ENCODE measurements at regions not wholly inside any gene's neighbourhood (a gene's known extent, or its start where the extent isn't known, plus 50 kb on each side); places are given as distances from the start of the nearest gene placed in this dataset.

GRCh38 chr13:87893186-87893585 is 222.0 kb downstream of the SLITRK5 start:
- Mint-ChIP-seq H3K4me3 (no peak overlapping the region), H3K27me3 (no peaks in the 10 kb centered on the region), H3K36me3 (no peaks in the 10 kb centered on the region), H3K27ac (no peak overlapping the region), H3K4me1 (no peaks in the 10 kb centered on the region), H3K9me3 (ENCODE audit: low read depth) (no peaks in the 10 kb centered on the region)
- CTCF ChIA-PET: no interaction called here
- ATAC-seq (no peak), DNase-seq (no peak)

GRCh38 chr13:87894059-87894458 is 222.9 kb downstream of the SLITRK5 start:
- ATAC-seq (no peak), DNase-seq (no peak)
- Mint-ChIP-seq H3K9me3 (ENCODE audit: low read depth) (no peaks in the 10 kb centered on the region), H3K4me1 (no peaks in the 10 kb centered on the region), H3K27ac (no peak overlapping the region), H3K27me3 (no peaks in the 10 kb centered on the region), H3K4me3 (no peak overlapping the region), H3K36me3 (no peaks in the 10 kb centered on the region)
- CTCF ChIA-PET: no interaction called here

GRCh38 chr13:87903553-87903952 is 232.4 kb downstream of the SLITRK5 start:
- Mint-ChIP-seq H3K27ac (no peak overlapping the region), H3K36me3 (no peaks in the 10 kb centered on the region), H3K9me3 (ENCODE audit: low read depth) (peaks cover 4% of the 10 kb centered on the region), H3K27me3 (no peaks in the 10 kb centered on the region), H3K4me3 (no peak overlapping the region), H3K4me1 (no peaks in the 10 kb centered on the region)
- ATAC-seq: no peak
- CTCF ChIA-PET: no interaction called here
- no peak for DNase-seq

GRCh38 chr13:87906411-87906810 is 235.2 kb downstream of the SLITRK5 start:
- H3K4me3 Mint-ChIP-seq: no peak overlapping the region
- H3K27me3 Mint-ChIP-seq: no peaks in the 10 kb centered on the region
- no peak for ATAC-seq
- CTCF ChIA-PET: no interaction called here
- no peak overlapping the region for H3K27ac Mint-ChIP-seq
- no peaks in the 10 kb centered on the region for H3K4me1 Mint-ChIP-seq
- no peaks in the 10 kb centered on the region for H3K36me3 Mint-ChIP-seq
- H3K9me3 Mint-ChIP-seq (ENCODE audit: low read depth): peaks cover 7% of the 10 kb centered on the region
- DNase-seq: no peak

GRCh38 chr13:87907202-87907601 is 236.0 kb downstream of the SLITRK5 start:
- Mint-ChIP-seq H3K4me1 (no peaks in the 10 kb centered on the region), H3K9me3 (ENCODE audit: low read depth) (peaks cover 7% of the 10 kb centered on the region)

GRCh38 chr13:87919956-87920355 is 248.8 kb downstream of the SLITRK5 start:
- H3K36me3 Mint-ChIP-seq: no peaks in the 10 kb centered on the region
- no peaks in the 10 kb centered on the region for H3K4me1 Mint-ChIP-seq
- no peak overlapping the region for H3K27ac Mint-ChIP-seq
- no peak overlapping the region for H3K4me3 Mint-ChIP-seq
- CTCF ChIA-PET: no interaction called here
- H3K9me3 Mint-ChIP-seq (ENCODE audit: low read depth): peaks cover 15% of the 10 kb centered on the region
- H3K27me3 Mint-ChIP-seq: no peaks in the 10 kb centered on the region
- ATAC-seq (no peak), DNase-seq (no peak)

More at GRCh38 chr13:87907202-87907601, 236.0 kb downstream of the SLITRK5 start:
- Mint-ChIP-seq H3K36me3 (no peaks in the 10 kb centered on the region), H3K27ac (no peak overlapping the region), H3K4me3 (no peak overlapping the region), H3K27me3 (no peaks in the 10 kb centered on the region)
- no peak for ATAC-seq
- CTCF ChIA-PET: no interaction called here
- DNase-seq: no peak

- ATAC-seq (no peak), DNase-seq (no peak)
- no peak overlapping the region for H3K4me3 Mint-ChIP-seq
- CTCF ChIA-PET: no interaction called here
- H3K4me1 Mint-ChIP-seq: no peaks in the 10 kb centered on the region
- H3K27ac Mint-ChIP-seq: no peak overlapping the region
- peaks cover 13% of the 10 kb centered on the region for H3K9me3 Mint-ChIP-seq (ENCODE audit: low read depth)
- no peaks in the 10 kb centered on the region for H3K27me3 Mint-ChIP-seq
- H3K36me3 Mint-ChIP-seq: no peaks in the 10 kb centered on the region
Measured at GRCh38 chr13:87923753-87924152, 252.6 kb downstream of the SLITRK5 start.

GRCh38 chr13:87925006-87925405 is 253.8 kb downstream of the SLITRK5 start:
- no peak for ATAC-seq
- Mint-ChIP-seq H3K27ac (no peak overlapping the region), H3K4me3 (no peak overlapping the region), H3K27me3 (no peaks in the 10 kb centered on the region), H3K9me3 (ENCODE audit: low read depth) (peaks cover 10% of the 10 kb centered on the region), H3K4me1 (no peaks in the 10 kb centered on the region), H3K36me3 (no peaks in the 10 kb centered on the region)
- CTCF ChIA-PET: no interaction called here
- DNase-seq: no peak

- no peaks in the 10 kb centered on the region for H3K36me3 Mint-ChIP-seq
- no peak overlapping the region for H3K27ac Mint-ChIP-seq
- DNase-seq: no peak
- no peaks in the 10 kb centered on the region for H3K9me3 Mint-ChIP-seq (ENCODE audit: low read depth)
- no peak for ATAC-seq
- CTCF ChIA-PET: no interaction called here
- H3K4me3 Mint-ChIP-seq: no peak overlapping the region
- H3K4me1 Mint-ChIP-seq: no peaks in the 10 kb centered on the region
- H3K27me3 Mint-ChIP-seq: no peaks in the 10 kb centered on the region
Measured at GRCh38 chr13:87940776-87941175, 269.6 kb downstream of the SLITRK5 start.

- H3K27ac Mint-ChIP-seq: no peak overlapping the region
- no peaks in the 10 kb centered on the region for H3K4me1 Mint-ChIP-seq
- CTCF ChIA-PET: no interaction called here
- H3K9me3 Mint-ChIP-seq (ENCODE audit: low read depth): no peaks in the 10 kb centered on the region
- DNase-seq (no peak), ATAC-seq (no peak)
- H3K36me3 Mint-ChIP-seq: no peaks in the 10 kb centered on the region
- H3K27me3 Mint-ChIP-seq: no peaks in the 10 kb centered on the region
- H3K4me3 Mint-ChIP-seq: no peak overlapping the region
Measured at GRCh38 chr13:87941226-87941625, 270.1 kb downstream of the SLITRK5 start.

- ATAC-seq (no peak), DNase-seq (no peak)
- H3K36me3 Mint-ChIP-seq: no peaks in the 10 kb centered on the region
- no peaks in the 10 kb centered on the region for H3K4me1 Mint-ChIP-seq
- H3K4me3 Mint-ChIP-seq: no peak overlapping the region
- H3K27me3 Mint-ChIP-seq: no peaks in the 10 kb centered on the region
- H3K27ac Mint-ChIP-seq: no peak overlapping the region
- H3K9me3 Mint-ChIP-seq (ENCODE audit: low read depth): no peaks in the 10 kb centered on the region
- CTCF ChIA-PET: no interaction called here
Measured at GRCh38 chr13:87942205-87942604, 271.0 kb downstream of the SLITRK5 start.

GRCh38 chr13:87944038-87944437 is 272.9 kb downstream of the SLITRK5 start:
- Mint-ChIP-seq H3K4me1 (no peaks in the 10 kb centered on the region), H3K9me3 (ENCODE audit: low read depth) (no peaks in the 10 kb centered on the region), H3K4me3 (no peak overlapping the region), H3K27ac (no peak overlapping the region), H3K27me3 (no peaks in the 10 kb centered on the region), H3K36me3 (no peaks in the 10 kb centered on the region)
- ATAC-seq: no peak
- DNase-seq: no peak
- CTCF ChIA-PET: no interaction called here

- ATAC-seq (no peak), DNase-seq (no peak)
- Mint-ChIP-seq H3K36me3 (no peaks in the 10 kb centered on the region), H3K4me1 (no peaks in the 10 kb centered on the region), H3K9me3 (ENCODE audit: low read depth) (peaks cover 2% of the 10 kb centered on the region), H3K4me3 (no peak overlapping the region), H3K27me3 (no peaks in the 10 kb centered on the region), H3K27ac (no peak overlapping the region)
- CTCF ChIA-PET: no interaction called here
Measured at GRCh38 chr13:87952377-87952776, 281.2 kb downstream of the SLITRK5 start.

- DNase-seq (no peak), ATAC-seq (no peak)
- Mint-ChIP-seq H3K9me3 (ENCODE audit: low read depth) (peaks cover 2% of the 10 kb centered on the region), H3K4me3 (no peak overlapping the region), H3K36me3 (no peaks in the 10 kb centered on the region), H3K4me1 (no peaks in the 10 kb centered on the region), H3K27me3 (no peaks in the 10 kb centered on the region), H3K27ac (no peak overlapping the region)
- CTCF ChIA-PET: no interaction called here
Measured at GRCh38 chr13:87953381-87953780, 282.2 kb downstream of the SLITRK5 start.

- CTCF ChIA-PET: no interaction called here
- Mint-ChIP-seq H3K4me3 (no peak overlapping the region), H3K27me3 (no peaks in the 10 kb centered on the region), H3K4me1 (no peaks in the 10 kb centered on the region), H3K9me3 (ENCODE audit: low read depth) (peaks cover 2% of the 10 kb centered on the region), H3K36me3 (no peaks in the 10 kb centered on the region), H3K27ac (no peak overlapping the region)
- ATAC-seq (no peak), DNase-seq (no peak)
Measured at GRCh38 chr13:87954091-87954490, 282.9 kb downstream of the SLITRK5 start.

Data from activated CD8-positive, alpha-beta memory T cell treated with anti-CD3 and anti-CD28 coated beads, Interleukin-2, amount 10 ng/mL, durations not matched to agents 7 days and 5 days (primary cell).